DND-41 (cell line): ENCODE measurements at regions not wholly inside any gene's neighbourhood (a gene's known extent, or its start where the extent isn't known, plus 50 kb on each side); places are given as distances from the start of the nearest gene placed in this dataset.

ENCODE experiments used
- CTCF ChIP-seq: IDR thresholded peaks from 2 replicates; pipeline ENCODE4 v1.5.1; 2012; ENCODE audit warnings: borderline replicate concordance, low read length, moderate library complexity, mild to moderate bottlenecking; ENCODE audit not compliant: poor library complexity, severe bottlenecking; ENCODE audit errors: extremely low read depth
- EZH2 ChIP-seq: IDR thresholded peaks from 3 replicates; pipeline ENCODE4 v1.6.1; 2012; ENCODE audit warnings: borderline replicate concordance, low read depth, mild to moderate bottlenecking, moderate library complexity, low read length, inconsistent platforms; ENCODE audit not compliant: severe bottlenecking

GRCh38 chr1:67923074-67923473 lies 89.8 kb upstream of the GNG12 start:
- TF ChIP-seq CTCF (no peak), EZH2 (no peak)
